ENCODE measurements at regions not wholly inside any gene's neighbourhood (a gene's known extent, or its start where the extent isn't known, plus 50 kb on each side); places are given as distances from the start of the nearest gene placed in this dataset.
"Not testable (repeated sequence)": the region's sequence is repeated elsewhere in the genome, so short reads cannot be mapped to it uniquely, and the experiment has no call there.

DNA sequence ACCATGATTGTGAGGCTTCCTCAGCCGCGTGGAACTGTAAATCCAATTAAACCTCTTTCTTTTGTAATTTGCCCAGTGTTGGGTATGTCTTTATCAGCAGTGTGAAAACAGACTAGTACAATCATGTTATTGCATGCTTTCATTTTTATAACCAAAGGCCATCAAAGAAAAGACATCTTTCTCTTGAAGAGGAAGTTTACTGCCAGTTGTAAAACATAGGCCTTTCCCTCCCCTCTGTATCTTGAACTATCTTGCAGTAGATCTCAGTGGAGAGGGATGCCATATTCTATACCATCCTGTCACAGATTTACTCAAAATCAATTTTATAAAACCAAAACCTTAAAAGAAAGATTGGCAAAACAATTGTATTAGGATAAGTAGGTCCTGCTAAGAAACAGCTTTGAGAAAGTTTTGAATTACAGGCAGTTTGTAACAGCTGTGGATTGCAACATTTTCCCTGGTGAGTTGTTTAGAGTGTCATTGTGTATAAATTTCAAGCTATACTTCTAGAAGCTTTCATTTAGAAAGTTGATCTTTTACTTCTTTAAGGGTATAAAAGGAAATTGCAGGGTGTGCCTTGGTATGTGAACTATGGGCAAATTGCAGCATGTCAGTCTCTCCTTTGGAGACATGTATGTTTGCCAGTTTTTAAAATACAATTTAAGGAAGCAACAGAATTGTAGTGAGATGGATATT is 128.0 kb downstream of the ATP23 start:
- DNase-seq, result no peak

DNA sequence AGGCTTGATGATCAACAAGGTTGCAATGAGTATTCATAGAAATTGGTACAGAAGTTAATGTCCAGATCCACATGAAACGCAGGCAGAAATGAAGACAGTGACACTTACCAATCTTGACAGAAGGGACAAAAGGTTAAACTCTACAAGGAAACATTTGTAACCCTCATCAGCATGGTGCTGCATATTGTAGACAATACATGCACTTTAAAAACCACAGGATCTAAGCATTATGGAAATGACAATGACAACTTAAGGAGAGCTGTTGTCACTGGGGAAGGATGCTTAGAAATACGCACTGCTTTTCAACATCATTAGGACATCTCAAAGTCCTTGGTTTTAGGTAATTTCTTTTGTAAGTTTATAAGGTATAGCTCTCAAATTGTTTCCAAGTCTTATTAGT is 130.6 kb downstream of the ATP23 start:
- no peak for DNase-seq

- no peak for DNase-seq
These were observed 132.9 kb downstream of the ATP23 start for GRCh38 chr12:58074259-58074658.

- DNase-seq, result no peak
These were observed 138.4 kb downstream of the ATP23 start for GRCh38 chr12:58079806-58080205.

DNA sequence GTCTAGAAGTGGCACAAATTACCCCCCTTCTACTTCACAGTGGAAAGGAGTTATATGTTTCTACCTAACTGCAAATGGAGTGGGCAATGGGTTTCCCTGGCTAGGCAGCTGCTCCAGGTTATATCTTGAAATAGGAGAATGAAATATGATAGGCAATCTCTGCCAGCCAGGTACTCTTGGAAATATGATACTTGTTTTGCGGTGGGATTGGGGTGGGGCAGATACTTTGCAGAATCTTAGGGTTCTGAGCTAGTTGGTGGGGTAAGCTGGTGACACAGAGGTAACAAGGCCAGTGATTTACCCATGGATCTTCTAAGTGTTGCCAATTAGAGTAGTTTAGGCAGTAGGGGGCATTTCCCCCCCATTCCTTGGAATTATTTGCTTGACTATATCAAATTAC is 140.1 kb downstream of the ATP23 start:
- DNase-seq, result no peak

DNA sequence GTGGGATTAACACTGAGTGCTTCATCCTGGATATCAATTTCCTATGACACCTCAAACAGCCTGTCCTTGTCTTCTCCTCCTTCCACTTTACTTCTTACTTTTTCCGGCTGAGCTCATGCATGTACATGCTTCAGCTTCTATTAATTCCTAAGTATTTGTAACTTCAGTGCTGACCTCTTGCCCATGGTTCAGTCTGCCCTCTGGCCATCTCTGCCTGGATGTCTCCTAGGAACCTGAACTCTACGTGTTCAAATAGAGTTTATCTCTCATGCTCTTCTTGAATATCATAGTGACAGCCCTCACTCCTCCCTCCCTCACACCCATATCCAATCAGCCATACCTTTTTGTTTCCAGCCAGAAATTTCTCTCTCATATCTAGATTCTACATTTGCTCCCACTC is 141.6 kb downstream of the ATP23 start:
- no peak for DNase-seq

DNA sequence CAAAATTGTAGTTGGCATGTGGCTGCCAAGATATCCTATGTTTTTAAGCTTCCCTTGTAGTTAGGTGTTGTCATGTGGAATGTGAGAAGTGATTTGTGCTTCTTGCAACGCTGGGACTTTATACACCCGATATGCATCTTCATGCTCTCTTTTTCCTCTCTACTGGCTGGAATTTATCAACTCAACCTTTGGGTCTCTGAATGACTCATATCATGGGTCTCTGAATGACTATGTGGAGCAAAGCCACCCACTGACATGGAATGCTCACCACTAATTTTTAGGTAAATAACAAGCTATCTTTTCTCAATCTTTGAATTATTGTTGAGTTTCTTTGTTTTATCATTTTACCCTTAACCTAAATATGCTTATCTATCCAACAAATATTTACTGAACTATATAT is 144.6 kb downstream of the ATP23 start:
- DNase-seq, result no peak

DNA sequence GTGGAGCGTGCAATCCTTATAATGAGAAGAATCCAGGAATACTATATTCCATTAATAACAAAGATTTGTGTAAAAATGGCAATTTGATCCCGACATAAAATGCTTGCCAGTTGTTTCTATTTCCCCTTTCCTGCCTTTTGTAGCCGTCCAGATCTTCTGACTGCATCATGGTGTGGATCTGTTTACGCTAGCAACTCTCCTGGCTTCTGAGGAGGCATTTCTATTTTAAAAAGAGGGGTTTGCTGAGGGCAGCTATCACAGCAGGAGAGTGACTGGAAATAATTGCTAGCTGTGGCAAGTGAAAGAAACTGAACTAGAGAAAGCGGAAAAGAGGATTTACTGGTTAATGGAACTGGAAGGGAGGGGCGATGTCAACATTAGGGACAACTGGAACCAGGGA is 145.6 kb downstream of the ATP23 start:
- no peak for DNase-seq

DNA sequence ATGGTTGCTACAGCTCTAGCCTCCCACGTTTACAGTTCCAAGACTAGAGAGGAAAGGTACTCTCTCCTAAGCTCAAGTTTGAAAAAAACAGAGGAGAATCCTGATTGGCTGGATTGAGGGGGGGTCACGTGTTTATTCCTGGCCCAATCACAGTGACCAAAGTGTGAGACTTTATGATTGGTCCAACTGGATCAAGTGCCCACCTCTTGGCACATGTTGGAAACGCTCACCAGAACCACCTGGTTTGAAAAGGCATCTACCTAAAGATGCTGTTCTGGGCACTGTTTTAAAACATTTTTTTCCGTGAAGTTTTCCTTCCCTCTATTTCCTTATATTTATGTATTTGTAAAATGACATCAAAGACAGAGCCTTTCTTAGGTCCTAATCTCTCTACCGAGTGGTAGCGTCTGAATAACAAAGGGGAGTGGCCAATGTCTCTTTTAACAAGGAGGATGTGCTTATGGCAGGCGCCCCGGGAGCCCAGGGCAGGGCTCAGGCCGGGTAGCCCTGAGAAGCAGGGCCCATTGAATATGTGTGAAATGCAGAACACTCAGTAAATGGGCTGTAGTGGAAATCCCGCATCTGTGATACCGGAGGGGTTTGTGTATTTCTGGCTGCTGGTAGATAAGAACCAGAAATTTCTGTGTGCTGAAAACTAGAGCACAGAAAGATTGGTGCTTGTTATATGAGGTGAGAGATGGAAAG is 146.2 kb downstream of the ATP23 start:
- no peak for DNase-seq

- no peak for DNase-seq
These were observed 148.2 kb downstream of the ATP23 start for GRCh38 chr12:58089588-58089987.

DNA sequence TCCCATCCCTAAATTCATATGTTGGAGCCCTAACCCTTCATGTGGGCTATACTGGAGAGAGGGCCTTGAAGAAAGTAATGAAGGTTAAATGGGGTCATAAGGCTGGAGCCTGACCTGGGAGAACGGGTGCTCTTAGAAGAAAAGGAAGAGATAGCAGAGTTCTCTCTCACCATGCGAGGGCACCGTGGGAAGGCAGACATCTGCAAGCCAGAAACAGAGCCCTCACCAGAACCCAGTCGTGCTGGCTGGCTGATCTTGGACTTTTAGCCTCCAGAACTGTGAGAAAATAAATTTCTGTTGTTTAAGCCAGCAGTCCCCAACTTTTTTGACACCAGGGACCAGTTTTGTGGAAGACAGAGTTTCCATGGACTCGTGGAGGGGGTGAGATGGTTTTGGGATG is 149.3 kb downstream of the ATP23 start:
- no peak for DNase-seq

DNA sequence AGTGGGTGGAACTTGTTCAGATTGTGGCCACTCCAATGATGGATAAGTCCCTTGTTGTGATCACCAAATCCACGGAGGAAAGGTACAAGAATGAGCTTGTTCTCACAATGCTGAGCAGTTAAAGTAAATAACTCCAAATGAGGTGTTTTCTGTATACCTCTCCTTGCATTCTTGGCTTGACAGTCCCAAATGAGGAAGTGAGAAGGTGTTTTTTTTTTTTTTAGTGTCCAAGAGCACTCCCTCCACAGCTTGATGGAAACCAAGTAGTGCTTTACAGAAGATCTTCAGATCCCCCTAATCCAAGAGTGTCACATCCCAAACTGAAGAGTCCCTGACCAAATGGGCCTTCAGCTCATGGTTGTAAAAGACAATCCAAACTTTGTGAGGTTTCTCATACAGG is 153.6 kb downstream of the ATP23 start:
- no peak for DNase-seq

DNA sequence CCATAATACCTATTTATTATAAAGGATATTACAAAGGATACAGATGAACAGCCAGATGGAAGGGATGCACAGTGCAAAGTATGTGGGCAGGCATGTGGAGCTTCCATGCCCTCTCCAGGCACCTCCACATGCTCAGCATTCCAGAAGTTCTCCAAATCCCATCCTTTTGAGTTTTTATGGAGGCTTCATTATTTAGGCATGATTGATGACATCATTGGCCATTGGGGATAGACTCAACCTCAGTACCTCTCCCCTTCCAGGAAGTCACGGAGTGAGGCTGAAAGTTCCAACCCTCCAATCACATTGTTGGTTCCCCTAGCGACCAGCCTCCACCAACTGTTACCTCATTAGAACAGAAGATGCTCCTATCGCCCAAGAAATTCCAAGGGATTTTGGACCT is 156.4 kb downstream of the ATP23 start:
- DNase-seq, result no peak

GRCh38 chr12:58099476-58099875 is 158.1 kb downstream of the ATP23 start:
- DNase-seq, result no peak

- DNase-seq, result no peak
These were observed 163.0 kb downstream of the ATP23 start for GRCh38 chr12:58104351-58104755.

DNA sequence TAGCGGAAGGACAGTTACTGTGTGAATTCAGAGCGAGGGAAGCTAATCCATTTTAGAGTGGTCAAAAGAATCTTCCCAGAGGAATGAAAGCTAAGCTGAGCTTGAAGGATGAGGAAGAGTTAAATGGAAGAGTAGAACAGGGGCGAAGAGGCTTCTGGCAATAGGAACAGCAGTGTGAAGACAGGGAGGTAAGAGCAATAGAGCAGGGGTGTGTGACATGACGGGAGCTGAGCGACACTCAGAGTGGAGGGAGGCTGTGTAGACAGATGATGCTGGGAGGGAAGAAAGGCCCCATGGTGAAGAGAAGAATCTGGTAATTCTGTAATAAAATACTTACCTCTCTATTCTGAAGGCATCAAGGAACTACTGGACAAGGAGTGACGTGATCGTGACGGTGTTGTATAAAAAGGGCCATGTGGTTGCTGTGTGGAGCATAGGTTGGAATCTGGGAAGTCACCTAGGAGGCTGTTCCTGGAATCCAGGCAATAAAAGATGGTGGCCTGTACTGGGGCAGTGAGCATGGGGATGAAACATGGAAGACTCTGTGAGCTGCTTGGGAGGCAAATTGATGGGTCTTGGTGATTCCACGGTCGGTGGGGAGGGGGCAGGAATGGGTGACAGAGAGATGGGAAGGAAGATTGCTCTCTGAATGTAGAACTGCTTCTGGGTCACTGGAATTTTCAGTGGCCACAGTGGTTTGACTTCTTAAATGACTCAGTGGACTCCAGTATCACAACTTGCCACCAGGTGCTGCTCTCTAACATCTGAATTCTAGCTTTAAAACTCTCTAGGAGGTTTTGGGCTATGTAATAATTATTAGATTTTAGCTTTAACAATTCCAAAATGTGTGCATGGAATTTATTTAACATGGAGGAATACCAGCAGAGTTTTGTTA is 164.1 kb downstream of the ATP23 start:
- DNase-seq, result no peak

DNA sequence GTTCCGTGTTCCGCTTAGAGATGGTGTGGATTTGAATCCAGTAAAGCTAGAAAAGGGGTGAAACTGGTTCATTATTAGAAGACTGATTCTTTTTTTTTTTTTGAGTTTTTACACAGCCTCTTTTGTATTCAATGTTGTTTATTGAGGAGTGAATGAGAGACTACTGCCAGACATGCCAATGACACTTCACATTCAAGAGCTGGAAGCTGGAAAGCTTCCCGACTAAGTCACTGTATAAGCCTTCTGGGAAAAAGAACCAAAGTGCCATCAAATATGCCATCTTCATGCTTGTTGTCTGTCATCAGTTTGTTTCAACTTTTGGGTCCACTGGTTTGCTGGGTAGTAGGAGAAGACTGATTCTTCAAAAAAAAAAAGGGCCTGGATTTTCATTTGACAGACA is 164.8 kb downstream of the ATP23 start:
- DNase-seq, result no peak

DNA sequence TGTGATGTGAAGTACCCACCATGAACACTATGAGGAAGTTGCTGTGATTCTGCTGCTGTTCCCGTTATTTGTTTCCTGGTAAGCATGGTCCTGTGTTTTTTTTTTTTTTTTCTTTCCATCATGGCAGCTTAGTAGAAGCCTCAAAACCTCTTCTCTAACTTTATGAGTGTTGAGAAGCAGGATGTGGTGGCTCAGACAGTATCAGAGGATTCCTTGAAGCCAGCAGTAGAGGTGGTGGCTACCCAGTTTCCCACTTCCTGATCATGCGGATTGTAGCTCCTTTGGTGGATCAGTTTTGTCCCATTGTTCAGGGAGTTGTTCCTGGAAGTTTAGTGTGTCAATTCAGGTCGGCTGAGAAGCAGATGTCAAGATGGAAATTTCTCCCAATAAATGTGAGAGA is 175.8 kb downstream of the ATP23 start:
- no peak for DNase-seq

- DNase-seq, result no peak
These were observed 176.3 kb downstream of the ATP23 start for GRCh38 chr12:58117667-58118066.

DNA sequence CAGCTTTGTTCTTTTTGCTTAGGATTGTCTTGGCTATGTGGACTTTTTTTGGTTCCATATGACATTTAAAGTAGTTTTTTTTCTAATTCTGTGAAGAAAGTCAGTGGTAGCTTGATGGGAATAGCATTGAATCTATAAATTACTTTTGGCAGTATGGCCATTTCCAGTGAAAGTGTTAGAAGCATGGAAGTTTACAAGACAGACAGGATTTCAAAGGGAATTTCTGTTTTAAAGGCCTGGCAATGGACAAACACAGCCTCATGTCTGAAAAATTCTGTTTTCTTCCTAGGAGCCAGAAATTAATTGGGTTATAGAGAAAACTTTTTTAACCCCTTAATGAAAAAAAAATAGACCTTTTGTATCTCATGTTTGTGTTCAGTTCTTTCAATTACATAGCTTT is 184.4 kb downstream of the ATP23 start:
- DNase-seq, result not testable (repeated sequence)

DNA sequence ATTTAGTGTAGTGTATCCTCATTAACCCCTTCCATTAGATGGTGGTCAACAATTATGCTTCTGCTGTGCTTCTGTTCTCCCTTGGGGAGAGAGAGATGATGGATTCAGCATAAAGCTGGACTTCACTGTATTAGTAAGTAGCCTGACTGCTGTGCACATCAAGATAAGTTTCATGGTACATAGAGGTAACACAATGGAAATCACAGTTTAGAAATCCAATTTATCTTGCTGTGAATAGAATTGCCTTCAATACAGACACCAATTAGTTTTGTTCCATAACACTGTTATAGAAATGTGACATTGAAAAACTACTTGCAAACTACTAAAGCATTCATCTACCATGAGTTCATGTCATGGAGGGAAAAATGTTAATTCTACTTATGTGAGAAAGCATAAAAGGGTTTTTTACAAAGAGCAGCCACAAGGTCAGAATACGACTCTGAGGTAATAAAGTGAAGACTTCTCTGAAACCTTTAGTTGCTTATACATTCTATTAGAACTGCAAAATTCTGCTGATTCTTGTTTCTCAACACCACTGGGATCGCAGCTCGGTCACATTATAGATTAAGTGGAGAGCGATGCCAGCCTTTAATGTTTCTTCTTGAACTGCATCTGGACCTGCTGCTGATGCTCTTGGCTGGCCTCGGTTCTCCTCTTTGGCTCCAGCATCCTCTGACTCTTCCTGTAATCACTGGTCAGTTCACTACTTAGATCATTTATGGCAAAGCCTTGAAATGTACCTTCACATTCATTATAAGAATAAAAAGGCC is 190.8 kb downstream of the ATP23 start:
- no peak for DNase-seq

- no peak for DNase-seq
These were observed 197.1 kb downstream of the ATP23 start for GRCh38 chr12:58138424-58138823.

GRCh38 chr12:58139894-58140293 is 198.5 kb downstream of the ATP23 start:
- DNase-seq, result no peak
